HG02588 (cell line): ENCODE measurements at regions not wholly inside any gene's neighbourhood (a gene's known extent, or its start where the extent isn't known, plus 50 kb on each side); places are given as distances from the start of the nearest gene placed in this dataset.

ENCODE experiments used
- ATAC-seq: cut with Tn5 transposase; IDR thresholded peaks from one replicate; pipeline ENCODE4 v1.9.1; 2021; ENCODE audit warnings: mild to moderate bottlenecking, moderate library complexity; ENCODE audit not compliant: unreplicated experiment

GRCh38 chr10:2660276-2660675 is 407.1 kb upstream of the PFKP start:
- no peak for ATAC-seq

GRCh38 chr10:2659660-2660209 is 407.6 kb upstream of the PFKP start:
- ATAC-seq, result no peak

GRCh38 chr10:2658780-2659179 is 408.6 kb upstream of the PFKP start:
- ATAC-seq, result no peak

- ATAC-seq, result no peak
These were observed 417.0 kb upstream of the PFKP start for GRCh38 chr10:2650328-2650727.

- no peak for ATAC-seq
These were observed 426.3 kb upstream of the PFKP start for GRCh38 chr10:2641028-2641427.

GRCh38 chr10:2633630-2634029 is 433.7 kb upstream of the PFKP start:
- no peak for ATAC-seq

DNA sequence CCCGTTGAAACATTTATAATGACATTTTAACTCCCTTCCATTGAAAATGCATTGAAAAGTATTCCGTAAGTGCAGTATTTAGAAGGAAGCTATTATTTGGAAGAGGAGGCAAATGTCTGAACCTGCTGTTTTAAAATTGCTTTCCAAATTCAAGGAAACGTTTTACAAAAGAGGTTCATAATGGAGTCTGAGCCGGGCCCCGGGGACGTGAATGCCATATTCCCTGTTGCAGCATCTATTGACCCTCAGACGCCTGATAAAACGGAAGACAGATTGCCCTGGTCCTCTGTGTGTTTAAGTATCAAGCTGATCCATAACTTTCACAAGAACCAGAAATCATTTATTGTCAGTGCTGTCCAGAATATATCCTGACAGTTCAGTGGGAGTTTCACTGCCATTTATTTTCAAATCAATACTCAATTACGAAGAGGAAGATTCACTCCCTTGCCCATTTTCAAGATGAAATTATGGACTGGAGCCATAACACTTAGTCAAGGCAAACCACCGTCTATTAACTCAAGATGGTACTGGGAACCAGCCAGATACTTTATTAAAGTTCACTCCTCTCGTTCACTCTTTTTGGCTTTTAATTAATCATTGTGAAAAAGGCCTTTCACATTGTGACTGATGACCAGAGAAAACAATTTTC is 435.7 kb upstream of the PFKP start:
- no peak for ATAC-seq

DNA sequence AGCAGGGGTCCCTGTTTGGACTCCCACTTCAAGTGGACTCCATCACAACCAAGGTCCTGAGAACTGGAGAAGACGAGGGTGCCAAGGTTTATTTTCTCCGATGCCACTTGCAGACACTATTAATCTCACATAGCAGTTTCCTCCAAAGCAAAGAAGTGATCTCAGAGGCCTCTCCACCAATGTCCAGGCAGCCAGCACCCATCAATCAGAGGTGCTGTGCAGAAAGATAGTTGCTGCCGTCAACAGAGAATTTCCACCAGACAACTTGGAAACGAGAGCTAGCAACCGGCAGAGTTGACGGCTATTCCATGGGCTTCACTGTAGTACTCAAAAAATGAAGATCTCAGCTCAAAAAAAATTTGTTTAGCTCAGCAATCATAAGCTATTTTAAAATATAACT is 438.6 kb upstream of the PFKP start:
- ATAC-seq, result no peak

GRCh38 chr10:2627969-2628368 is 439.4 kb upstream of the PFKP start:
- ATAC-seq, result no peak

DNA sequence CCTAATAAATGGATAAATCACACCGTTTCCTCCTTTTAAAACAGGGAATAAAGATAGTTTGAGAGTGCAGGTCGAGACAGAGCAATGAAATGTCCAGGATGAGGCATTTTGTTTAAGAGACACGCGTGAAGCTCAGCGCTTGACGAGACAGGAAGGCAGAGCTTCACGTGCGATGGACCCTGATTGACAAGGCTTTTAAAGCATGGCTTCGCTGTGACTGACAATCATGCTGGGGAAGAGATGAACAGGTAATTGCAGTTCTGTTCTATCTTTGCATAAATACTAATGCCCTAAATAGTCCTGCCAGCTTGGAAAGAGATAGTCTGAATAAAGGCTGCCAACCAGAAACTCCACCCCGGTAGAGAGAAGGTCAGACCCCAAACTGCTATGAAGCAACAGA is 442.3 kb upstream of the PFKP start:
- ATAC-seq, result no peak

GRCh38 chr10:2623675-2624274 is 443.6 kb upstream of the PFKP start:
- ATAC-seq, result no peak

DNA sequence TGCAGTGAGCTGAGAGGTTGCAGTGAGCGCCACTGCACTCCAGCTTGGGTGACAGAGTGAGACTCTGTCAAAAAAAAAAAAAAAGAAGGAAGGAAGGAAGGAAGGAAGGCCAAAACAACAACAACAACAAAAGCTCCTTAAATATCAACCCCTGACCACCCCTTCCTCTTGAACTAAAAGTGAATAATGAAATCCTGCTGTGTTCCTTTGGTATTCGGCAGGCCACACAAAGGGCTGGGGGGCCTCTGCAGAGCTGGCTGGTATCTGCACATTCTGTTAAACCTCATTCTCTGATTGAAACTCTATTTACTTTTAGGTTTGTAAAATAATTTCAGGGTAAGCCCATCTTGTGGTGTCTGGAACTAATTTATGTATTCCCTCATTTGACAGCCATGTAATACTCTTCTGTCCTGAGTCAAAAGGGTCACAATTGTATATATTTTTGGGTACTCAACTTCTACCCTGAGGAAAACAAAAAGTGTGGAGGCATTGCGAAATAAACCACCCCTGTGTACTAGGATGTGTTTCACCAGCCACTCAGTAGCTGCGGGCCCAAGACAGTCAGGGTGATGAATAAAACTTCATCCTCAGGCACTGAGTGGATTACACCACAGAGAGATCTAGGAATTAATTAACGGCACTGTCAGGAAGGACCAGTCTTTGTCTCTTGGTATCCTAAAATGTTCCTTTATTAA is 446.4 kb upstream of the PFKP start:
- no peak for ATAC-seq

- ATAC-seq, result no peak
These were observed 447.4 kb upstream of the PFKP start for GRCh38 chr10:2619916-2620315.

DNA sequence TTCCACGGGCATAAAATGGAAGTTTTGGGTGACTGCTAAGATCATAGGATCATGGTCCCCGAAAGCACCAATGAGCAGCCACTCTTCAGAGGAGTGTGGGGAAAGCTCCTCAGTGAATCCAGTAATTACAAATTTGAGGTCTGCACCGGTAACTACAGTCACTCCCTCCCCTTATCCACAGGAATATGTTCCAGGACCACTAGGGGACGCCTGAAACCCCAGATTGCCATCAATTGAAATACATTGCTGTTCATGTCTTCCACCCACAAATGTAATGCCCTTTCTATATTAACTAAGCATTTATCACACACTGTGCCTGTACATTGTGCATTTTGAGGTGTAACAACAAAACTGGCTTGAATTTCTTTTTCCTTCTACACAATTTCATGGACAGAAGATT is 447.9 kb upstream of the PFKP start:
- no peak for ATAC-seq

GRCh38 chr10:2618690-2619089 is 448.7 kb upstream of the PFKP start:
- ATAC-seq, result no peak

GRCh38 chr10:2616215-2616614 is 451.1 kb upstream of the PFKP start:
- ATAC-seq, result no peak

- ATAC-seq, result no peak
These were observed 455.7 kb upstream of the PFKP start for GRCh38 chr10:2611603-2612002.

DNA sequence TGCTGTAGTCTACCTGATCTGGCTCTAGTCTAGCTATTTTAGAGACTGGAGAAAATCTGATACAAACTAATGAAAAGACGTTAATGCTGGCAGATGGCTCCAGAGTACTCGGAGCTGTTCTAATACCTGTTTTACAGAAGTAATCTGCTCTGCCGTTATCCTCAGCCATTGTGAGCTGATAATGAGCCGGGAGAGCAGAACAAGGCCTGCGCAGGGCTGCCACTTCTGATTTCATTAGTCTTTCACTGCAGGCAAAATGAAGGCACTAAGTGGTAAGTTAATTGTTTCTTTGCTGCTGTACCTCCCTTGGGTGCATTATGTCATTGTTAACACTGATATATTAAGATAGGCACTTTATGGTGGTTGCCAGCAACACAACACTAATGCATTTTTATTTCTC is 456.4 kb upstream of the PFKP start:
- ATAC-seq, result no peak

DNA sequence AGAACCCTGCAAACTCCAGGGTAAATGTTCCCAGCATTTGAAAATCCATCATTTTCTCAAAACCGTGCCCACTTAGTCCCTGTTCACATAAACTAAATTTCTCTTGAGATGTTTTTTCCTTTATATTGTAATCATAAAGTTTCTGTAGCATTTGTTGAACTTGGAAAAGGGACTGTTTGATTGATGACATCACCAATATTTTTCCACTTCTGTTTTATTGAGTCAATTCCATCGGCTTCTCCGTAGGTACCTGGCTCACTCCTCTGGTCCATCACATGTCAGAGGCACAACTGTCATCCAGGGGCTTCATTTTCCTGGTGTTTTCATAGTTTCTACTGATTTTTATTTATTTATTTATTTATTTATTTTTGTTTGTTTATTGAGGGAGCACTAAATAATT is 462.5 kb upstream of the PFKP start:
- no peak for ATAC-seq

DNA sequence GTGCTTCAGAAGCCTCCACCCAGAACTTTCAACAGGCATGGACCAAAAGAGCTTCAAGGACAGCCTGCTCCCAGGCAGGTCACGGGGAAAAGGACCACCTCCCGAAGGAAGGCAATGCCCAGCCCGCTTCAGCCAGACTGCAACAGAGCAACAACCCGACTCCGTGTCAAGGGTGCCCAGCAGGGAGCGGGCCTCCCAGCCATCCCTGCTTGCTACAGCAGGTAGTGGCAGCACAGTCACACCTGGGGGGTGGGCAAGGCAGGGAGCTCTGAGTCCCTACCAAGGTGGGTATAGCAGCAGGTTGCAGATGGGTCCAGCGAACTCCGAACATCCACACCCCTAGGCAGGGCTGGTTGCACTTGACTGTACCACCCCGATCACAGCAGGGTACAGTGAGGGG is 467.8 kb upstream of the PFKP start:
- no peak for ATAC-seq

GRCh38 chr10:2592360-2593160 is 474.8 kb upstream of the PFKP start:
- no peak for ATAC-seq
